HT1080 (cell line): ENCODE measurements at regions not wholly inside any gene's neighbourhood (a gene's known extent, or its start where the extent isn't known, plus 50 kb on each side); places are given as distances from the start of the nearest gene placed in this dataset.
A peak's percentile ranks its signal among the peaks of the same experiment; 100 is the strongest.
"Not testable (repeated sequence)": the region's sequence is repeated elsewhere in the genome, so short reads cannot be mapped to it uniquely, and the experiment has no call there.

ENCODE experiments used
- DNase-seq: peaks from one replicate; pipeline ENCODE4 v3.0.0-alpha.2; 2015; ENCODE audit warnings: low read depth

- no peak for DNase-seq
Measured at GRCh38 chr1:157269656-157270375, 131.6 kb upstream of the ETV3 start.

- no peak for DNase-seq
Measured at GRCh38 chr1:157262891-157263290, 124.7 kb upstream of the ETV3 start.

GRCh38 chr1:157262422-157262821 lies 124.2 kb upstream of the ETV3 start:
- no peak for DNase-seq

DNA sequence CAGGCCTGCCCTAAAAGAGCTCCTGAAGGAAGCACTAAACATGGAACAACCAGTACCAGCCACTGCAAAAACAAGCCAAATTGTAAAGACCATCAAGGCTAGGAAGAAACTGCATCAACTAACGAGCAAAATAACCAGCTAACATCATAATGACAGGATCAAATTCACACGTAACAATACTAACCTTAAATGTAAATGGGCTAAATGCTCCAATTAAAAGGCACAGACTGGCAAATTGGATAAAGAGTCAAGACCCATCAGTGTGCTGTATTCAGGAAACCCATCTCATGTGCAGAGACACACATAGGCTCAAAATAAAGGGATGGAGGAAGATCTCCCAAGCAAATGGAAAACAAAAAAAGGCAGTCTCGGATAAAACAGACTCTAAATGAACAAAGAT lies 117.7 kb upstream of the ETV3 start:
- not testable (repeated sequence) for DNase-seq

DNA sequence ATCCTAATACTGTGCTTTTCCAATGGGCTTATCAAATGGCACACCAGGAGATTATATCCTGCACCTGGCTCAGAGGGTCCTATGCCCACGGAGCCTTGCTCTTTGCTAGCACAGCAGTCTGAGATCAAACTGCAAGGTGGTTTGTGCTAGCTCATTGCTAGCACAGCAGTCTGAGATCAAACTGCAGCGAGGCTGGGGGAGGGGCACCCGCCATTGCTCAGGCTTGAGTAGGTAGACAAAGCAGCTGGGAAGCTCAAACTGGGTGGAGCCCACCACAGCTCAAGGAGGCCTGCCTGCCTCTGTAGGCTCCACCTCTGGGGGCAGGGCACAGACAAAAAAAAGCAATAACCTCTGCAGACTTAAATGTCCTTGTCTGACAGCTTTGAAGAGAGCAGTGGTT lies 116.0 kb upstream of the ETV3 start:
- DNase-seq, result not testable (repeated sequence)

DNA sequence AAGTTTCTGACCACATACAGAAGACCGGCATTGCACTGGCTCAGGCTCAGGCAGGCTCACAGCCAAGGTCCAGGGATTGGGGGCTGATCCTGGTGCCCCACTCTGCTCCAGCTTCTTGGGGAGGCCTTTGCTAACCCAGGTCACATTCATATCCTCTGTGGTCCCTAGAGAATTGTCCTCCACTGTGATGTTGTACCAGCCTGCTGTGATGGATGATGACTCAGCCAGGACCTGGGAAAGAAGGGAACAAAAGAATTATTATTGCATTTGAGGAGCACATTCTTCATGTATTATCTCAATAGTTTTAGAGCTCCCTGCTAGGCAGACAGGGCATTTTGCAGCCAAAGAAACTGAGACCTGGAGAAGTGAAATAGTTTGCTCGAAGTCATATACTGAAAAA lies 114.3 kb upstream of the ETV3 start:
- peak; percentile 79 for DNase-seq

GRCh38 chr1:157249739-157250138 lies 111.5 kb upstream of the ETV3 start:
- DNase-seq, result no peak

DNA sequence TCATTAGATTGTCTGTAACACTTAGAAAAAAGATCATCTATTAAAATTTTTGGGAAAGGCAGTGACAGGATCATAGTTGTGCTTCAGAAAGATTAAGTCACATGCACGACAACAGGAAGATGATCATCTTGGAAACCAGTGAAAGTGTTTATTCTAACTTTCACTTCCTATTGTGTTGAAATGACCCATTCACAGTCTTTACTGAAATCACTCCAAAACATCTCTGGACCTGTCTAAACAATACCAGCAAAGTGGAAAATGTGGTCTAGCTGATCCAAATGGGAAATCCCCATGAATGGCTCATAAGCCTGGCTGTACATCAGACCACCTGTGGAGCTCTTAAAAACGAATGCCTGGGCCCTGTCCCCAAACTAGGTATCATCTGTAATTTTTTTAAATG lies 111.1 kb upstream of the ETV3 start:
- DNase-seq, result no peak

DNA sequence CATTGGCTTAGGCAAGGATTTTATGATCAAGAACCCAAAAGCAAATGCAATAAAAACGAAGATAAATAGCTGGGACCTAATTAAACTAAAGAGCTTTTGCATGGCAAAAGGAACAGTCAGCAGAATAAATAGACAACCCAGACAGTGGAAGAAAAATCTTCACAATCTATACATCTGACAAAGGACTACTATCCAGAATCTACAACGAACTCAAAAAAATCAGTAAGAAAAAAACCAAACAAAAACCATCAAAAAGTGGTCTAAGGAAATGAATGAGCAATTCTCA lies 109.5 kb upstream of the ETV3 start:
- DNase-seq, result not testable (repeated sequence)

DNA sequence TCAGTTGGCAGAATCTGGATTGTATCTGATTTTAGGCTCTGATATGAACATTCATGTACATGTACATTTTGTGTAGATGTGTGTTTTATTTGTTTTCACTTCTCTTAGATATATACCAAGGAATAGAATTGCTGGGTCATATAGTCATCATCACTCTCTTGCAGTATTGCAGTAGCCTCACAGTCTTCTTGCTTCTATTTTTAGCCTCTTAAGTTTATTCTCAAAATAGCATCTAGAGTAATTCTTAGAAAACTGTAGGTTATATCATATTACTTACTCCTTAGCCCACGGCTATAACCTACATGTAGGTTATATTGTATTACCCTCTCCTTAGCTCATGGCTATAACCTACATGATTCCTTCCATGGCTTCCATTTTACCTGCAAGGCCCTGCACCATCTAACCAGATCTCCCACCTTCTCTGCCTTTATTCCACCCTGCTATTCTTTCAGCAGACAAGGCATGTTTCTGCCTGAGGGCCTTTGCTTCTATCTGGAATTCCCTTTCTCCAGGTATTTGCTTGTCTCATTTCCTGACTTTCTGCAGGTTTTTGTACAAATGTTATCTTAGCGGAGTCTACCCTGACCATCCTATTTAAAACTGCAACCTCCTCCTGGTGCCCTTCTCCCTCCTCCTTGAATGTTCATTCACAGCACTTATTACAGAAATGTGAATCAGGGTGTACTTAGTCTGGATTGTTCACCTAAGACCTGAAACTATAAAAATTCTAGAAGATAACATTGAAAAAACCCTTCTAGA lies 109.0 kb upstream of the ETV3 start:
- no peak for DNase-seq

DNA sequence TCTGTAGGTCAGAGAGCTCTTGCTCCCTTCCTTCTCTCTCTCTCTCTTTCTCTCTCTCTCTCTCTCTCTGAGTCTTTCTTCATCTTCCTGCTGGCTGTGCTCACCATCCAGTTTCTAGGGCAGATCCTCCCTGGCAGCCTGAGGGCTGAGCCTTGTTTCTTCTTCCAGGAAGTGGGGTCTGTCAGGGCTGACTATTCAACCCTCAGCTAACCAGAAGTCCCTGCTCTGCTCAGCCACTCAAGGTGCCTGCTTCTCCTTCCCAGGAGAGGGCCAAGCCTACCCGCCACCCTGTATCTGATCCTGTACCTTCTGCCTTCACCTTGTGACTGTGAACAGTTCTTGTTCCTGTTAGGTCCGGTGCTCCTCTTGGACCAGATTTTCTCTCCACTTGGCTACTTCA lies 107.6 kb upstream of the ETV3 start:
- DNase-seq, result no peak

DNA sequence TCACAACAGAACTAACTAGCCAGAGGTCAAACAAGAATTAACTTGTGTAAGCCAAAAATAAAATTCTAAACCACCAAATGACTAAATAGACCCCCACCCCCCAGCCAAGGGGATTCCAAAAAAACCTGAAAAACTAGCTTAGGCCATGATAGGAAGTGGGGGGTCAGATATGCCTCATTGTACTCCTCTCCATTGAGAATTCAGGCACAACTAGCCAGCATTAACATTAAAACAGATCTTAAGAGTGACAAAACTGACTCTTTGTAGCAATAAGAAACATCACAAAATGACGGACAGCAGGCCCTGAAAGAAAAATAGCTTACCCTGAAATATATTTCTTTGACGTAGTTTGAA lies 103.0 kb upstream of the ETV3 start:
- no peak for DNase-seq

GRCh38 chr1:157240495-157241184 lies 102.4 kb upstream of the ETV3 start:
- DNase-seq, result peak; percentile 32

- no peak for DNase-seq
Measured at GRCh38 chr1:157239936-157240335, 101.7 kb upstream of the ETV3 start.

GRCh38 chr1:157238585-157238984 lies 100.4 kb upstream of the ETV3 start:
- DNase-seq, result no peak

DNA sequence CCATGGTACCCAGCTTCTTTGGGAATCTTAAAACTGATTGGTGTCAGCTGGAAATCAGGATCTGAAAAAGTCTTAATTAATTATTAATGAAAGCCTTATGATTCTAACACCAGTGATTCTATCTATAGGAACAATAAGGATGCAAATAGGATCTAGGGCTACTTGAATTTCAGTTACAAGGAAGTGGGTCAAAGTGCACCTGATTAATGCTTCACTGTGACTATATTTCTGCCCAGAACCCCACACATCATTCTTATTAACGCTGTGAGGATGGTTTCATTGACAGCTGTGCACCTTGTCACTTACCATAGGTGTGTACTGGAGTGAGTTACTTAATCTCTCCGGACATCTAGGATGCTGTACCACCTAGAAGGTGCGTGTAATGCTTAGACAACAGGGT lies 99.8 kb upstream of the ETV3 start:
- DNase-seq, result no peak

DNA sequence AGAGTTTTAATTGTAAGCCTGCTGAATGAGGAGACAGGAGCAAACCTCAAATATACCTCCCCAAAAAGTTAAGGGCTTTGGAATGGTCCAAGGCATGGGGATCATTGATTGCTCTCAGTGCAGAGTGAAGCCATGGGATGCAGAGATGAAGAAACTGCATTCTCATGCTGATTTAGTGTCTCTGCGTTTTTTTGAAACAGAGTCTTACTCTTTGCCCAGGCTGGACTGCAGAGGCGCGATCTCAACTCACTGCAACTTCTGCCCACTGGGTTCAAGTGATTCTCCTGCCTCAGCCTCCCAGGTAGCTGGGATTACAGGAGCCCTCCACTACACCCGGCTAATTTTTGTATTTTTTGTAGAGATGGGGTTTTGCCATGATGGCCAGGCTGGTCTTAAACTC lies 99.3 kb upstream of the ETV3 start:
- DNase-seq, result no peak

GRCh38 chr1:157236072-157236471 lies 97.9 kb upstream of the ETV3 start:
- DNase-seq, result no peak

DNA sequence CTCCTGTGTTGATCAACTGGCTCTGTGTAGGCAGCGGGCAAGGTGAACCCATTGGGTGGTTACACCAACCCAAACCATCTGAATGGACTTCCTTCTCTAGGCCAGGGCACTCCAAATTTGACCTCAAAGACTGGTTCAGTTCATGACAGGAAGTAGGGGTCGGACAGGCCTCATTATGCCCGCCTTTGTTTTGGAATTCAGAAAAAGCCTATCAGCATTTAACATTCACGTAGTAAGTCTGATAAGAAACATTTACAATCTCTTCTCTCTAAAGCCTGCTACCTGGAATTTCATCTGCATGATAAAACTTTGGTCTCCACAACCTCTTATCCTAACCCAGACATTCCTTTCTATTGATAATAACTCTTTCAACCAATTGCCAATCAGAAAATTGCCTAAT lies 97.1 kb upstream of the ETV3 start:
- DNase-seq, result no peak

DNA sequence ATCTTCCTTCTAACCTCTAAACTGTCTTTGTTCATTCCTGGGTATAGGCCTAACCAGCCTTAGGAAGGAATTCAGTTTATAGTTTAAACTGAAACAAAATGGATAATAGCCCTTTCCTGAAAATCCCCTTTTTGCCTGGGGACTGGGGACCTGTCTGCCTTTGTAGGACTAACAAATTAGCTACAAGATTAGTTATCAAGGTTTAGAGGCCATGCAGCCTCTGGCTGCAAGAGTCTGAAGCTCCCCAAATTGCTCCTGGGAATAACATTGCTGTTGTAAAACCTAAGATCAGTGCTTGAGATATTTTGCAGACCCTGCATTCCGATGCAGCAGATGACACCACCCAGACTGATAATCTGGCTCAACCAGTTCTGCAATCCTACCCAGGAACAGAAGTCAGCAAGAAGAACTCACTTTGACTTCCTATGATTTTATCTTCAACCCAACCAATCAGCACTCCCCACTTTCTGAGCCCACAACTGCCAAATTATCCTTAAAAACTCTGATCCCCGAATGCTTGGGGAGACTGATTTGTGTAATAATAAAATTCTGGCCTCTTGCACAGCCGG lies 96.6 kb upstream of the ETV3 start:
- no peak for DNase-seq

- DNase-seq, result no peak
Measured at GRCh38 chr1:157233131-157233530, 94.9 kb upstream of the ETV3 start.

DNA sequence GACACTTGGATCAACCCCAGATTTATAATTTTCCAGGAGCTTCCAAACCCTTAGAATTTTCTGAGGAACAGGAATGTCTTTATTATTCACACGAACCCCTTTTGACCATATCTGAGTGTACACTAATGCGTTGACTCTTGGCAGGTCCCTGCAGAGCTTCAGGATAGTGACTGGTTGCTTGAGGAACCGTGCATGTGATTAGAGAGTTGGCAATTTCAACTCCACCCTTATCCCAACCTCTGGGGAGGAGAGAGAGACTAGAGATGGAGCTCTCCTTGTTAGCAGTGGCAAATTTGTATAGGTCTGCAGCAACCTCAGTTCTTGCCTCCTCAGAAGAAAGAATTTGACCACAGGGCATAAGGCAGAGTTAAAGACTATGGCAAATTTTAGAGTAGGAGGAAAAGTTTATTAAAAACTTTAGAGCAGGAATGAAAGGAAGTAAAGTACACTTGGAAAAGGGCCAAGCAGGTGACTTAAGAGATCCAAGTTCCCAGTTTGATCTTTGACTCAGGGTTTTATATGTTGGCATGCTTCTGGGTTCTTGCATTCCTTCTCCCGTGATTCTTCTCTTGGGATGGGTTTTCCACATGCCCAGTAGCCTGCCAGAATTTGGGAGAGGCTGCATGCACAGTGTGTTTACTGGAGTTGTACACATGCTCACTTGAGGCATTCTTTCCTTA lies 93.8 kb upstream of the ETV3 start:
- no peak for DNase-seq
